PC-9 (cell line): ENCODE measurements at regions not wholly inside any gene's neighbourhood (a gene's known extent, or its start where the extent isn't known, plus 50 kb on each side); places are given as distances from the start of the nearest gene placed in this dataset.

Experiments used
- BruUV-seq: library from RNA; stranded (reverse); fragments of 400-500 nt; replicated peaks from 2 replicates; lab custom pipeline; 2021; lab: Mats Ljungman, UMichigan
- CTCF ChIA-PET: fragments of 300-600 bp; sonication (Branson Sonifier 250); formaldehyde crosslinking; loops from one replicate; lab custom pipeline; 2022; ENCODE audit warnings: antibody characterized with exemption; lab: Charles Lee
- POLR2A ChIA-PET: fragments of 300-600 bp; sonication (Branson Sonifier 250); formaldehyde crosslinking; loops from one replicate; lab custom pipeline; 2022; ENCODE audit warnings: antibody characterized with exemption; ENCODE audit not compliant: unreplicated experiment; lab: Charles Lee
- DNase-seq, 2 experiments: peaks; one replicate each; pipeline versions ENCODE4 v3.0.0 to v3.0.0-alpha.2; 2015 to 2022; ENCODE audit warnings: mixed read lengths in 1 of 2
- H2AFZ ChIP-seq: fragments of 200-600 bp; sonication (generic); 2 replicates; pipeline ENCODE4 v1.8.1; 2017; ENCODE audit warnings: antibody characterized with exemption
- H3F3A ChIP-seq: fragments of 200-600 bp; sonication (generic); 2 replicates; pipeline ENCODE4 v1.8.1; 2017; ENCODE audit warnings: antibody characterized with exemption, mild to moderate bottlenecking, low read depth; ENCODE audit not compliant: insufficient read depth
- H3K27ac ChIP-seq: fragments of 200-600 bp; sonication (generic); 2 replicates; pipeline ENCODE4 v1.6.1; 2016; ENCODE audit warnings: mixed run types
- H3K27me3 ChIP-seq: fragments of 200-600 bp; sonication (generic); 2 replicates; pipeline ENCODE4 v1.6.1; 2016; ENCODE audit warnings: low read depth, mixed run types; ENCODE audit not compliant: insufficient read depth
- H3K36me3 ChIP-seq: fragments of 200-600 bp; sonication (generic); 2 replicates; pipeline ENCODE4 v1.6.1; 2016; ENCODE audit warnings: low read depth, mixed run types
- H3K4me1 ChIP-seq: fragments of 200-600 bp; sonication (generic); replicated peaks from 2 replicates; pipeline ENCODE4 v1.6.1; 2016; ENCODE audit warnings: mixed run types; ENCODE audit not compliant: insufficient read depth
- H3K4me2 ChIP-seq: fragments of 200-600 bp; sonication (generic); 2 replicates; pipeline ENCODE4 v1.6.1; 2017; ENCODE audit warnings: mixed run types
- H3K4me3 ChIP-seq: fragments of 200-600 bp; sonication (generic); 2 replicates; pipeline ENCODE4 v1.6.1; 2016; ENCODE audit warnings: mixed run types
- H3K79me2 ChIP-seq: fragments of 200-600 bp; sonication (generic); 2 replicates; pipeline ENCODE4 v1.6.1; 2017; ENCODE audit warnings: low read depth, mixed run types
- H3K9me2 ChIP-seq: fragments of 200-600 bp; sonication (generic); 2 replicates; pipeline ENCODE4 v1.8.1; 2017; ENCODE audit warnings: mild to moderate bottlenecking; ENCODE audit not compliant: insufficient read depth
- H3K9me3 ChIP-seq: fragments of 200-600 bp; sonication (generic); 2 replicates; pipeline ENCODE4 v1.8.1; 2016; ENCODE audit warnings: low read depth; ENCODE audit not compliant: insufficient read depth
- H4K20me1 ChIP-seq: fragments of 200-600 bp; sonication (generic); 2 replicates; pipeline ENCODE4 v1.8.1; 2017; ENCODE audit not compliant: insufficient read depth
- EZH2 ChIP-seq: fragments of 200-600 bp; sonication (generic); IDR thresholded peaks from 2 replicates; pipeline ENCODE4 v1.8.0; 2017; ENCODE audit warnings: antibody characterized with exemption, low read depth
- intact Hi-C: fragments of 100-400 bp; cut with micrococcal nuclease; formaldehyde crosslinking; loops from one replicate; pipeline ENCODE4 v1.10.0; 2022; ENCODE audit not compliant: unreplicated experiment
- TF ChIP-seq, protein P1 (sequence below): fragments of 200-600 bp; sonication (generic); conservative IDR thresholded peaks from 2 replicates; pipeline ENCODE4 v1.6.1; 2017; ENCODE audit warnings: mixed run types, antibody characterized with exemption, mild to moderate bottlenecking, moderate library complexity

DNA sequence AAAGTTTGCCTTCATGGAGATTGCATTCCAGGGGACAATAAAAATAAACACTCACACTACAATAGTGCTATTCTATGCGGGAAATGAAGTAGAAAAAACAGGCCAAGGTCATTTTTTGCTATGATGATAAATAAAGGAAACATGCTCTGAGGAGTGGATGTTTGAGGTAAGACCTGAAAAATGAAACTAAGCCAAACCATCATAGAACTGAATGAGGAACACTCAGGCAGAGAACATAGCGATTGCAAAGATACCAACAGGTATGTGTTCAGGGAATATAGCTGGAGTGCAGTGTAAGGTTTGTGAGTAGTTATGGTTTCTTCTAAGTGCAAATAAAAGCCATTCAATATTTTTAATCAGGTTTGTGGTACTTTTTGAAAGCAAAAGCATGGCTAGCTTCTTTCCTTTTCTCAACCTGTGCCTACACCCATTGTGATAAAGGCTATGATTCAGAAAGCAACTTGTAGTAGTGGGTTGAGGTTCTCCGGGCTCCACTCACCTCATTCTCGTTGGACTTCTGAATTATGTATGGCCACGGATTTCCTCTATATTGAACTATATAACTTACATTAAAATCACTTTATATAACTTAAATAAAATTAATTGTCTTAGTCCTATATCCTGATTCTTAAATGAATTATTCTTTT is 278.2 kb upstream of the CHORDC1 start:
- CTCF ChIA-PET, result no interaction called here
- H3K9me2 ChIP-seq, result no peaks in the 10 kb centered on the region; the same call in 1 of the 2 replicates
- no peak overlapping the region for H2AFZ ChIP-seq
- H3F3A ChIP-seq, result no peaks in the 10 kb centered on the region
- intact Hi-C loops, result no loop called here
- POLR2A ChIA-PET, result no interaction called here
- H3K9me3 ChIP-seq, result no peaks in the 10 kb centered on the region
- TF ChIP-seq EZH2, result no peak
- TF ChIP-seq, protein P1, sequence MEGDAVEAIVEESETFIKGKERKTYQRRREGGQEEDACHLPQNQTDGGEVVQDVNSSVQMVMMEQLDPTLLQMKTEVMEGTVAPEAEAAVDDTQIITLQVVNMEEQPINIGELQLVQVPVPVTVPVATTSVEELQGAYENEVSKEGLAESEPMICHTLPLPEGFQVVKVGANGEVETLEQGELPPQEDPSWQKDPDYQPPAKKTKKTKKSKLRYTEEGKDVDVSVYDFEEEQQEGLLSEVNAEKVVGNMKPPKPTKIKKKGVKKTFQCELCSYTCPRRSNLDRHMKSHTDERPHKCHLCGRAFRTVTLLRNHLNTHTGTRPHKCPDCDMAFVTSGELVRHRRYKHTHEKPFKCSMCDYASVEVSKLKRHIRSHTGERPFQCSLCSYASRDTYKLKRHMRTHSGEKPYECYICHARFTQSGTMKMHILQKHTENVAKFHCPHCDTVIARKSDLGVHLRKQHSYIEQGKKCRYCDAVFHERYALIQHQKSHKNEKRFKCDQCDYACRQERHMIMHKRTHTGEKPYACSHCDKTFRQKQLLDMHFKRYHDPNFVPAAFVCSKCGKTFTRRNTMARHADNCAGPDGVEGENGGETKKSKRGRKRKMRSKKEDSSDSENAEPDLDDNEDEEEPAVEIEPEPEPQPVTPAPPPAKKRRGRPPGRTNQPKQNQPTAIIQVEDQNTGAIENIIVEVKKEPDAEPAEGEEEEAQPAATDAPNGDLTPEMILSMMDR, result no peak
- no peaks in the 10 kb centered on the region for H3K36me3 ChIP-seq
- no peak overlapping the region for H3K4me3 ChIP-seq
- BruUV-seq, result no TSS peak
- no peak for DNase-seq
- no peaks in the 10 kb centered on the region for H3K27me3 ChIP-seq
- no peak overlapping the region for H3K27ac ChIP-seq
- no peaks in the 10 kb centered on the region for H3K4me1 ChIP-seq
- 0 out of 2 replicates have a peak, but pooled peaks cover 3% of the 10 kb centered on the region for H4K20me1 ChIP-seq
- no peak overlapping the region for H3K4me2 ChIP-seq
- H3K79me2 ChIP-seq, result no peaks in the 10 kb centered on the region

DNA sequence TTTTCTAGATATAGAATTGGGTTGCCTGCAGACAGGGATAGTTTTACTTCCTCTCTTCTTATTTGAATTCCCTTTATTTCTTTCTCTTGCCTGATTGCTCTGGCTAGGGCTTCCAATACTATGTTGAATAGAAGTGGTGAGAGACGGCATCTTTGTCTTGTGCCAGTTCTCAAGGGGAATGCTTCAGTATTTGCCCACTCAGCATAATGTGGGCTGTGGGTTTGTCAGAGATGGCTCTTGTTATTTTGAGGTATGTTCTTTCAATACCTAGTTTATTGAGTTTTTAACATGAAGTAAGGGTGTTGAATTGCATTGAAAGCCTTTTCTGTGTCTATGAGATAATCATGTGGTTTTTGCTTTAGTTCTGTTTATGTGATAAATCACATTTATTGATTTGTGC is 273.9 kb upstream of the CHORDC1 start:
- Histone ChIP-seq H2AFZ (no peak overlapping the region), H3K4me1 (no peaks in the 10 kb centered on the region), H3K27ac (no peak overlapping the region), H3K27me3 (no peaks in the 10 kb centered on the region), H3K4me2 (no peak overlapping the region), H3K36me3 (no peaks in the 10 kb centered on the region), H3F3A (no peaks in the 10 kb centered on the region), H3K9me2 (no peaks in the 10 kb centered on the region), H4K20me1 (0 out of 2 replicates have a peak, but pooled peaks cover 3% of the 10 kb centered on the region), H3K9me3 (no peaks in the 10 kb centered on the region), H3K79me2 (no peaks in the 10 kb centered on the region), H3K4me3 (no peak overlapping the region)
- TF ChIP-seq EZH2, result no peak
- TF ChIP-seq, protein P1, result no peak
- ChIA-PET CTCF (no interaction called here), POLR2A (no interaction called here)
- intact Hi-C loops, result no loop called here
- no TSS peak for BruUV-seq
- no peak for DNase-seq

DNA sequence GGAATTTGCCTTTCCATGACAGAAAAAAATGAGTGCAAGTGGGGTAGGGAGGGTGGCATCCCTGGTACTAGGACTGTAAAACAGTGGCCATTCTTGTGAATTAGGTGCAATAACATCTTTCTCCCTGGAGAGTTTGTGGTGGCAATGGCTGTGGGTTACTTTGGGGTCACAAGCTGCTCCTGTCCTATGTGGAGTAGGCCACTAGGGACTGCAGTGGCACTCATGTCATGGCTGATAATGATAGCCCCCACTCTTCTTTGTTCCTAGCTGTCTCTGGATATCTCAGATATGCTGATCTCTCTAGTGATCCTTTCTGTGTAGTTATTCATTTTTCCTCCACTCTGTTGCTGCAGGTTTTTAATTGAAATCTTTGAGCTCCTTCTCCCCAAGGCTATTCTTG is 270.5 kb upstream of the CHORDC1 start:
- Histone ChIP-seq H3K9me2 (0 out of 2 replicates have a peak, but pooled peaks cover 4% of the 10 kb centered on the region), H3F3A (no peaks in the 10 kb centered on the region), H3K9me3 (no peaks in the 10 kb centered on the region), H3K27ac (no peak overlapping the region), H3K4me3 (no peak overlapping the region), H3K27me3 (no peaks in the 10 kb centered on the region), H3K4me1 (no peaks in the 10 kb centered on the region), H3K36me3 (no peaks in the 10 kb centered on the region), H2AFZ (no peak overlapping the region; the same call in 1 of the 2 replicates), H4K20me1 (no peaks in the 10 kb centered on the region), H3K4me2 (no peak overlapping the region), H3K79me2 (no peaks in the 10 kb centered on the region)
- BruUV-seq, result no TSS peak
- CTCF ChIA-PET, result no interaction called here
- POLR2A ChIA-PET, result no interaction called here
- DNase-seq, result no peak
- TF ChIP-seq EZH2, result no peak
- TF ChIP-seq, protein P1, result no peak
- intact Hi-C loops, result no loop called here
